Caco-2 (cell line): ENCODE measurements at regions not wholly inside any gene's neighbourhood (a gene's known extent, or its start where the extent isn't known, plus 50 kb on each side); places are given as distances from the start of the nearest gene placed in this dataset.
A peak's percentile ranks its signal among the peaks of the same experiment; 100 is the strongest.

Source experiments
- BruUV-seq: library from RNA; stranded (reverse); fragments of 400-500 nt; replicated peaks from 2 replicates; lab custom pipeline; 2021; lab: Mats Ljungman, UMichigan
- CTCF ChIA-PET: fragments of 300-600 bp; sonication (Branson Sonifier 250); formaldehyde crosslinking; loops from one replicate; lab custom pipeline; 2022; ENCODE audit warnings: antibody characterized with exemption; lab: Charles Lee
- POLR2A ChIA-PET: fragments of 300-600 bp; sonication (Branson Sonifier 250); formaldehyde crosslinking; loops from one replicate; lab custom pipeline; 2022; ENCODE audit warnings: antibody characterized with exemption; lab: Charles Lee
- DNase-seq, 2 experiments: peaks; one replicate each; pipeline versions ENCODE4 v3.0.0 to v3.0.0-alpha.2; 2020 to 2022
- H3K27me3 ChIP-seq: replicated peaks from 2 replicates; pipeline ENCODE4 v1.6.0; 2011; ENCODE audit warnings: low read length; ENCODE audit not compliant: control insufficient read depth, insufficient read depth
- H3K36me3 ChIP-seq: 2 replicates; pipeline ENCODE4 v1.5.1; 2011; ENCODE audit warnings: low read length; ENCODE audit not compliant: control insufficient read depth, insufficient read depth
- H3K4me1 ChIP-seq: fragments of 250-450 bp; sonication (Bioruptor Pico); 2 replicates; pipeline ENCODE4 v1.5.1; 2020; ENCODE audit warnings: mild to moderate bottlenecking
- H3K4me3 ChIP-seq: 2 replicates; pipeline ENCODE4 v1.5.1; 2011; ENCODE audit warnings: low read depth, mild to moderate bottlenecking, control low read depth, low read length
- H3K9me3 ChIP-seq: fragments of 250-450 bp; sonication (Bioruptor Pico); 2 replicates; pipeline ENCODE4 v1.5.1; 2020; ENCODE audit warnings: mild to moderate bottlenecking, moderate library complexity
- H3K27ac Mint-ChIP-seq: one replicate; pipeline ENCODE4 v1.8.0; 2022; ENCODE audit warnings: mixed read lengths; ENCODE audit not compliant: unreplicated experiment
- H3K27me3 Mint-ChIP-seq: one replicate; pipeline ENCODE4 v1.8.0; 2022; ENCODE audit warnings: mixed read lengths; ENCODE audit not compliant: insufficient read depth, unreplicated experiment
- H3K36me3 Mint-ChIP-seq: one replicate; pipeline ENCODE4 v1.8.0; 2022; ENCODE audit warnings: mild to moderate bottlenecking, mixed read lengths; ENCODE audit not compliant: insufficient read depth, unreplicated experiment
- H3K4me1 Mint-ChIP-seq: one replicate; pipeline ENCODE4 v1.8.0; 2022; ENCODE audit warnings: low read depth, mixed read lengths; ENCODE audit not compliant: unreplicated experiment
- H3K4me3 Mint-ChIP-seq: one replicate; pipeline ENCODE4 v1.8.0; 2022; ENCODE audit warnings: mild to moderate bottlenecking, moderate library complexity, mixed read lengths; ENCODE audit not compliant: unreplicated experiment
- H3K9me3 Mint-ChIP-seq: one replicate; pipeline ENCODE4 v1.8.0; 2022; ENCODE audit warnings: mixed read lengths; ENCODE audit not compliant: unreplicated experiment
- intact Hi-C: fragments of 100-400 bp; cut with micrococcal nuclease; formaldehyde crosslinking; loops from one replicate; pipeline ENCODE4 v1.10.0; 2022; ENCODE audit not compliant: unreplicated experiment
- TF ChIP-seq, protein P1 (sequence below), 2 experiments: fragments of 200-600 bp in 1 of 2; IDR thresholded peaks; 1 replicate in 1 of 2; 2 replicates in 1 of 2; pipeline versions ENCODE4 v1.5.1 to v1.8.0; 2011 to 2022; ENCODE audit warnings: antibody characterized with exemption in 1 of 2, control low read depth in 1 of 2, inconsistent platforms in 1 of 2, low read depth in 1 of 2, low read length in 1 of 2, mild to moderate bottlenecking in 1 of 2, moderate library complexity in 1 of 2; ENCODE audit not compliant: insufficient read depth in 1 of 2, severe bottlenecking in 1 of 2, unreplicated experiment in 1 of 2

DNA sequence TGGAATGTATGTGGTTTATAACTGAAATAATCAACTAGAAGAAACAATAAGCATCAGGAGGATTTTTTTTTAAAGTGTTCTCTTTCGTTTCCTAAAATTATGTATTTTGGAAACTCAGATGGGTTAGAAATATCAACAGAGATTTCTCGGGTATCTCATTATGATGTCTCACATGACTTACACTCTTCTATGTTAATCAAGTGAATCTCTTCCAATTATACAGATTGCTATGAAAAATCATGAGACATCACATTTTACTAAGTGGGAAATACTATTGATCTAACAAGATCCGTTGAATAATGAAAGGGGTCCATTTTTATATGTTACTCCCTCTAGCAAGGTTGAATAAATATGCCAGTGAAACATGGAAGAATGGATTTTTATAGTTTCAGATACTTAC lies 54.7 kb upstream of the NRIP1 start:
- no TSS peak for BruUV-seq
- Mint-ChIP-seq H3K27me3 (no peaks in the 10 kb centered on the region), H3K27ac (no peak overlapping the region), H3K36me3 (no peaks in the 10 kb centered on the region), H3K4me1 (peaks cover 16% of the 10 kb centered on the region), H3K4me3 (no peak overlapping the region), H3K9me3 (no peaks in the 10 kb centered on the region)
- Histone ChIP-seq H3K4me3 (no peak overlapping the region), H3K27me3 (no peaks in the 10 kb centered on the region), H3K4me1 (peaks cover 16% of the 10 kb centered on the region), H3K9me3 (no peaks in the 10 kb centered on the region), H3K36me3 (no peaks in the 10 kb centered on the region)
- ChIA-PET POLR2A (no interaction called here), CTCF (no interaction called here)
- intact Hi-C loops = no loop called here
- DNase-seq = no peak
- TF ChIP-seq, protein P1, sequence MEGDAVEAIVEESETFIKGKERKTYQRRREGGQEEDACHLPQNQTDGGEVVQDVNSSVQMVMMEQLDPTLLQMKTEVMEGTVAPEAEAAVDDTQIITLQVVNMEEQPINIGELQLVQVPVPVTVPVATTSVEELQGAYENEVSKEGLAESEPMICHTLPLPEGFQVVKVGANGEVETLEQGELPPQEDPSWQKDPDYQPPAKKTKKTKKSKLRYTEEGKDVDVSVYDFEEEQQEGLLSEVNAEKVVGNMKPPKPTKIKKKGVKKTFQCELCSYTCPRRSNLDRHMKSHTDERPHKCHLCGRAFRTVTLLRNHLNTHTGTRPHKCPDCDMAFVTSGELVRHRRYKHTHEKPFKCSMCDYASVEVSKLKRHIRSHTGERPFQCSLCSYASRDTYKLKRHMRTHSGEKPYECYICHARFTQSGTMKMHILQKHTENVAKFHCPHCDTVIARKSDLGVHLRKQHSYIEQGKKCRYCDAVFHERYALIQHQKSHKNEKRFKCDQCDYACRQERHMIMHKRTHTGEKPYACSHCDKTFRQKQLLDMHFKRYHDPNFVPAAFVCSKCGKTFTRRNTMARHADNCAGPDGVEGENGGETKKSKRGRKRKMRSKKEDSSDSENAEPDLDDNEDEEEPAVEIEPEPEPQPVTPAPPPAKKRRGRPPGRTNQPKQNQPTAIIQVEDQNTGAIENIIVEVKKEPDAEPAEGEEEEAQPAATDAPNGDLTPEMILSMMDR (IDR thresholded peaks at IDR 0.05; ENCODE audit: insufficient read depth in 1 of 2, low read depth in 1 of 2, low read length in 1 of 2, severe bottlenecking in 1 of 2, unreplicated experiment in 1 of 2) = no peak

DNA sequence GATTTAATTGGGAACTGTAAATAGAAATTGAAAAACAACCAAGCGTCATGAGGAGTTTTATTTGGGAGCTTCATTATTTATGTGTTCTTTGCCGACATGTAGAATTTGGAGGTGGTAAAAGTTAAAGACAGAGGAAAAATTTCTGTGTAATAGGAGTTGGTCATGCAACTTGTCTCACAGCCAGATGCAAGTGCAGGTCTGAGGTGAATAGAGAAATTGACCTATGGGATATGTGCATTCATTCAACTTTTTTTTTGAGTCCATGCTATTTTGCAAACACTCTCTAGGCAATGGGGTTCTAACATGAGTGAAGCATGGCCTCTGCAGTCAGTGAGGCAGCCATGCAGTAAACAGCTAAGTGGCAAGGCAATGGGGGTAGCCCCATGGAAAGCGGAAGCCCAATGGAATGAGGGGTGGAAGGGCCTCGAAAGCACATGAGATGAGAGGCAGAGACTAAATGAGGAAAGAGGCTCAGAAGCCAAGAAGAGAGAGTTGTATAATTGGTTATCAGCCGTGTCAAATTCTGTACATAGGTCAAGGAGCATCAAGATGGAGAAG lies 56.4 kb upstream of the NRIP1 start:
- Histone ChIP-seq H3K4me1 (peaks cover 16% of the 10 kb centered on the region), H3K36me3 (no peaks in the 10 kb centered on the region), H3K4me3 (no peak overlapping the region), H3K27me3 (no peaks in the 10 kb centered on the region), H3K9me3 (no peaks in the 10 kb centered on the region)
- Mint-ChIP-seq H3K4me3 (no peak overlapping the region), H3K9me3 (no peaks in the 10 kb centered on the region), H3K27ac (peak overlapping the region; percentile 6), H3K4me1 (peaks cover 16% of the 10 kb centered on the region), H3K36me3 (no peaks in the 10 kb centered on the region), H3K27me3 (no peaks in the 10 kb centered on the region)
- ChIA-PET POLR2A (no interaction called here), CTCF (interaction anchor here (1.2 to 1.7 kb wide), 2 partner anchors 19 to 56 kb away, joined by 4 to 7 read pairs; partner anchors contain the start of gene NRIP1)
- intact Hi-C loops = loop anchor here (1.0 kb wide), 1 partner anchor 19 kb away; no protein-coding TSS in a partner anchor
- TF ChIP-seq, protein P1 (IDR thresholded peaks at IDR 0.05; ENCODE audit: insufficient read depth in 1 of 2, low read depth in 1 of 2, low read length in 1 of 2, severe bottlenecking in 1 of 2, unreplicated experiment in 1 of 2) = no peak
- DNase-seq = no peak
- BruUV-seq = no TSS peak

DNA sequence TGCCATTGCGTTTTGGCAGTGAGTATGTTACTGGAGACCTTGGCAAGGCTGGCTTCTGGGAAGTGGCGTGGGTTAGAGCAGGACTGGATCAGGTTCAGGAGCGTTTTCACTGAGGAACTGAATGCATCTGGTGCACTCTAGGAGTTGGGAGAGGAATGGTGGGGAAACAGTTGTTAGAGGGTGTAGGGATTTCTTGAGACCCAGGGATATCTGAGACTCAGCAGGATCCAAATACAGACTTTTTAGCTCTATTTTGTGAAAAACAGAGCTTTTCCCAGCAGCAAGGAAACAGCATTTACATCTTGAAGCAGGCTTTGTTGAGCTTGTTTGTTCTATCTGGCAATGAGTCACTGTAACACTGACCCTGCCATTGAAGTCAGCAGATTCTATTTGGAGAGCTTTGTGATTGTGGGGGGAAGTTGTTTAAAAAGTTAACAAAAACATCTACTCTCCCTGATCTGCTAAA lies 56.9 kb upstream of the NRIP1 start:
- POLR2A ChIA-PET = interaction anchor here (0.6 kb wide), 1 partner anchor 494 kb away, joined by 3 read pairs; no protein-coding TSS in a partner anchor
- H3K36me3 Mint-ChIP-seq = no peaks in the 10 kb centered on the region
- DNase-seq = peak in 1 of 2 experiments; percentile 11
- Histone ChIP-seq H3K4me3 (no peak overlapping the region), H3K36me3 (no peaks in the 10 kb centered on the region), H3K4me1 (peaks cover 16% of the 10 kb centered on the region), H3K9me3 (no peaks in the 10 kb centered on the region), H3K27me3 (no peaks in the 10 kb centered on the region)
- H3K4me3 Mint-ChIP-seq = no peak overlapping the region
- no peaks in the 10 kb centered on the region for H3K27me3 Mint-ChIP-seq
- CTCF ChIA-PET = interaction anchor here (1.2 to 1.7 kb wide), 2 partner anchors 19 to 57 kb away, joined by 4 to 7 read pairs; partner anchors contain the start of gene NRIP1
- intact Hi-C loops = loop anchor here (1.0 kb wide), 1 partner anchor 19 kb away; no protein-coding TSS in a partner anchor
- H3K9me3 Mint-ChIP-seq = no peaks in the 10 kb centered on the region
- no TSS peak for BruUV-seq
- peak overlapping the region; percentile 6 for H3K27ac Mint-ChIP-seq
- peaks cover 16% of the 10 kb centered on the region for H3K4me1 Mint-ChIP-seq
- TF ChIP-seq, protein P1 (IDR thresholded peaks at IDR 0.05; ENCODE audit: insufficient read depth in 1 of 2, low read depth in 1 of 2, low read length in 1 of 2, severe bottlenecking in 1 of 2, unreplicated experiment in 1 of 2) = no peak
